Keratinocyte (primary cell): ENCODE measurements at regions not wholly inside any gene's neighbourhood (a gene's known extent, or its start where the extent isn't known, plus 50 kb on each side); places are given as distances from the start of the nearest gene placed in this dataset.

Experiments used
- EZH2 ChIP-seq: IDR thresholded peaks from one replicate; pipeline ENCODE4 v1.6.1; 2012; ENCODE audit warnings: inconsistent platforms, mild to moderate bottlenecking, low read length, moderate library complexity
- TF ChIP-seq, protein P1 (sequence below), 3 experiments: IDR thresholded peaks in 1 of 3; conservative IDR thresholded peaks in 1 of 3; optimal IDR thresholded peaks in 1 of 3; 2 replicates in 2 of 3; 3 replicates in 1 of 3; pipeline versions ENCODE3 to v1.5.1; 2011; ENCODE audit warnings: low read length in 3 of 3, mild to moderate bottlenecking in 3 of 3, moderate library complexity in 2 of 3, control low read depth in 1 of 3, inconsistent platforms in 1 of 3; ENCODE audit not compliant: insufficient read depth in 2 of 3; ENCODE audit errors: extremely low read depth in 1 of 3

DNA sequence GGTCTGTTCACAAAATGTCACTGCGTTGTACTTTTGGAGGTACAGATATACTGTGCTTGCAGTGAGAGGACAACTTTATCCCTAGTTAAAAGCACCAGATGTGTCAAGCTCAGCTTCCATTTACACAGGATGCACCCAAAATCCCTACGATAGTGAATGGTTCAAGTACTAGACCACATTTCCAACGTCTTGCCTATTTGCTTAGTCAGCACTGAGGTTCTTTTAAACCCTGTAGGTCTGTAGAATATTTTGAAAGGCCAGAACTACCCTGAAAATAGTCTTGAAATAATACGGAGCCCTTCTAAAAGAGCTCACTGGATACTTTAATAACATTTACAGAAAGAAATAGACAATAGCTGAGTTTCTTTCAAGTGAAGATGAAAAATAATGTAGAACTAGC, 466.1 kb downstream of the FUT8 start:
- TF ChIP-seq, protein P1, sequence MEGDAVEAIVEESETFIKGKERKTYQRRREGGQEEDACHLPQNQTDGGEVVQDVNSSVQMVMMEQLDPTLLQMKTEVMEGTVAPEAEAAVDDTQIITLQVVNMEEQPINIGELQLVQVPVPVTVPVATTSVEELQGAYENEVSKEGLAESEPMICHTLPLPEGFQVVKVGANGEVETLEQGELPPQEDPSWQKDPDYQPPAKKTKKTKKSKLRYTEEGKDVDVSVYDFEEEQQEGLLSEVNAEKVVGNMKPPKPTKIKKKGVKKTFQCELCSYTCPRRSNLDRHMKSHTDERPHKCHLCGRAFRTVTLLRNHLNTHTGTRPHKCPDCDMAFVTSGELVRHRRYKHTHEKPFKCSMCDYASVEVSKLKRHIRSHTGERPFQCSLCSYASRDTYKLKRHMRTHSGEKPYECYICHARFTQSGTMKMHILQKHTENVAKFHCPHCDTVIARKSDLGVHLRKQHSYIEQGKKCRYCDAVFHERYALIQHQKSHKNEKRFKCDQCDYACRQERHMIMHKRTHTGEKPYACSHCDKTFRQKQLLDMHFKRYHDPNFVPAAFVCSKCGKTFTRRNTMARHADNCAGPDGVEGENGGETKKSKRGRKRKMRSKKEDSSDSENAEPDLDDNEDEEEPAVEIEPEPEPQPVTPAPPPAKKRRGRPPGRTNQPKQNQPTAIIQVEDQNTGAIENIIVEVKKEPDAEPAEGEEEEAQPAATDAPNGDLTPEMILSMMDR (optimal IDR thresholded peaks at IDR 0.05 in 1 of 3, IDR thresholded peaks at IDR 0.05 in 1 of 3, conservative IDR thresholded peaks at IDR 0.05 in 1 of 3; ENCODE audit: extremely low read depth in 1 of 3, insufficient read depth in 2 of 3, low read length in 3 of 3) = no peak
- no peak for TF ChIP-seq EZH2
